GM23338 (cell line): ENCODE measurements at regions not wholly inside any gene's neighbourhood (a gene's known extent, or its start where the extent isn't known, plus 50 kb on each side); places are given as distances from the start of the nearest gene placed in this dataset.

ENCODE experiments used
- ATAC-seq: fragments of 200-7000 bp; cut with Tn5 transposase; 3 replicates; pipeline ENCODE4 v1.9.1; 2020
- DNase-seq: peaks from one replicate; pipeline ENCODE4 v3.0.0-alpha.2; 2015; ENCODE audit warnings: low spot score
- H2AFZ ChIP-seq: fragments of 200-600 bp; sonication (generic); 2 replicates; pipeline ENCODE4 v1.8.0; 2016; ENCODE audit warnings: antibody characterized with exemption, mild to moderate bottlenecking, moderate library complexity
- H3F3A ChIP-seq: fragments of 200-600 bp; sonication (generic); replicated peaks from 2 replicates; pipeline ENCODE4 v1.8.0; 2017; ENCODE audit warnings: antibody characterized with exemption, mixed run types, low read depth
- H3K27ac ChIP-seq: fragments of 200-600 bp; sonication (generic); 2 replicates; pipeline ENCODE4 v1.6.1; 2016; ENCODE audit warnings: low read depth
- H3K27me3 ChIP-seq: fragments of 200-600 bp; sonication (generic); 2 replicates; pipeline ENCODE4 v1.8.0; 2016; ENCODE audit warnings: mild to moderate bottlenecking, mixed run types, moderate library complexity; ENCODE audit not compliant: insufficient read depth
- H3K36me3 ChIP-seq: fragments of 200-600 bp; sonication (generic); 2 replicates; pipeline ENCODE4 v1.8.0; 2016; ENCODE audit warnings: mild to moderate bottlenecking; ENCODE audit not compliant: insufficient read depth
- H3K4me1 ChIP-seq: fragments of 200-600 bp; sonication (generic); 2 replicates; pipeline ENCODE4 v1.8.0; 2016; ENCODE audit warnings: mild to moderate bottlenecking, moderate library complexity; ENCODE audit not compliant: insufficient read depth
- H3K4me2 ChIP-seq: fragments of 200-600 bp; sonication (generic); 2 replicates; pipeline ENCODE4 v1.7.1; 2017; ENCODE audit warnings: mixed run types
- H3K4me3 ChIP-seq: fragments of 200-600 bp; sonication (generic); 2 replicates; pipeline ENCODE4 v1.6.1; 2016; ENCODE audit warnings: mixed run types
- H3K79me2 ChIP-seq: fragments of 200-600 bp; sonication (generic); replicated peaks from 2 replicates; pipeline ENCODE4 v1.8.0; 2017; ENCODE audit warnings: mild to moderate bottlenecking; ENCODE audit not compliant: insufficient read depth
- H3K9me2 ChIP-seq: fragments of 200-600 bp; sonication (generic); 2 replicates; pipeline ENCODE4 v1.8.0; 2017; ENCODE audit not compliant: insufficient read depth
- H4K20me1 ChIP-seq: fragments of 200-600 bp; sonication (generic); replicated peaks from 2 replicates; pipeline ENCODE4 v1.8.0; 2017; ENCODE audit warnings: mild to moderate bottlenecking; ENCODE audit not compliant: insufficient read depth
- H3K27ac Mint-ChIP-seq: 2 replicates; pipeline ENCODE4 v1.8.0; 2020; ENCODE audit warnings: inconsistent platforms, mild to moderate bottlenecking, moderate library complexity, mixed read lengths
- H3K27me3 Mint-ChIP-seq: 3 replicates; pipeline ENCODE4 v1.8.0; 2022; ENCODE audit warnings: low read depth, mild to moderate bottlenecking, moderate library complexity, mixed read lengths, inconsistent platforms; ENCODE audit not compliant: insufficient read depth, poor library complexity
- H3K36me3 Mint-ChIP-seq: 3 replicates; pipeline ENCODE4 v1.8.0; 2021; ENCODE audit warnings: low read depth, mild to moderate bottlenecking, inconsistent platforms, moderate library complexity, mixed read lengths
- H3K4me1 Mint-ChIP-seq: 3 replicates; pipeline ENCODE4 v1.8.0; 2020; ENCODE audit warnings: mild to moderate bottlenecking, inconsistent platforms, mixed read lengths
- H3K4me3 Mint-ChIP-seq: 3 replicates; pipeline ENCODE4 v1.8.0; 2021; ENCODE audit warnings: moderate library complexity, mild to moderate bottlenecking, inconsistent platforms, mixed read lengths
- H3K9me3 Mint-ChIP-seq: 3 replicates; pipeline ENCODE4 v1.8.0; 2020; ENCODE audit warnings: moderate library complexity, mild to moderate bottlenecking, inconsistent platforms, mixed read lengths
- CREB1 ChIP-seq: fragments of 250-450 bp; sonication (Bioruptor Pico); IDR thresholded peaks from 2 replicates; pipeline ENCODE4 v1.5.0; 2020; ENCODE audit warnings: low read depth, mild to moderate bottlenecking, moderate library complexity
- EZH2 ChIP-seq: fragments of 200-600 bp; sonication (generic); IDR thresholded peaks from one replicate; pipeline ENCODE4 v1.8.0; 2017; ENCODE audit warnings: antibody characterized with exemption, mild to moderate bottlenecking, low read depth; ENCODE audit not compliant: unreplicated experiment
- EZH2phosphoT487 ChIP-seq: fragments of 200-600 bp; sonication (generic); IDR thresholded peaks from one replicate; pipeline ENCODE4 v1.8.1; 2018; ENCODE audit warnings: antibody characterized with exemption; ENCODE audit not compliant: unreplicated experiment
- NANOG ChIP-seq: IDR thresholded peaks from 2 replicates; pipeline ENCODE4 v1.6.1; 2016; ENCODE audit warnings: antibody characterized with exemption, borderline replicate concordance
- POLR2AphosphoS5 ChIP-seq: IDR thresholded peaks from 2 replicates; pipeline ENCODE4 v1.6.1; 2016; ENCODE audit warnings: antibody characterized with exemption, low read depth
- STAT1 ChIP-seq: IDR thresholded peaks from one replicate; pipeline ENCODE4 v1.6.1; 2016; ENCODE audit warnings: antibody characterized with exemption; ENCODE audit not compliant: unreplicated experiment
- ZNF114 ChIP-seq: fragments of 250-450 bp; sonication (Bioruptor Pico); IDR thresholded peaks from 2 replicates; pipeline ENCODE4 v1.5.0; 2020; ENCODE audit warnings: mild to moderate bottlenecking, moderate library complexity
- TF ChIP-seq, protein P1 (sequence below): fragments of 250-450 bp; sonication (Bioruptor Pico); IDR thresholded peaks from 2 replicates; pipeline ENCODE4 v1.5.0; 2020; ENCODE audit warnings: mild to moderate bottlenecking, moderate library complexity
- TF ChIP-seq, protein P2 (sequence below), 2 experiments: fragments of 200-600 bp in 1 of 2; sonication (generic) in 1 of 2; conservative IDR thresholded peaks; 2 replicates each; pipeline versions ENCODE4 v1.5.1 to v1.6.1; 2016 to 2017; ENCODE audit warnings: antibody characterized with exemption in 2 of 2, low read depth in 2 of 2, mild to moderate bottlenecking in 2 of 2, moderate library complexity in 1 of 2
- TF ChIP-seq, protein P3 (sequence below): IDR thresholded peaks from one replicate; pipeline ENCODE4 v1.6.1; 2018; ENCODE audit warnings: antibody characterized with exemption; ENCODE audit not compliant: unreplicated experiment

DNA sequence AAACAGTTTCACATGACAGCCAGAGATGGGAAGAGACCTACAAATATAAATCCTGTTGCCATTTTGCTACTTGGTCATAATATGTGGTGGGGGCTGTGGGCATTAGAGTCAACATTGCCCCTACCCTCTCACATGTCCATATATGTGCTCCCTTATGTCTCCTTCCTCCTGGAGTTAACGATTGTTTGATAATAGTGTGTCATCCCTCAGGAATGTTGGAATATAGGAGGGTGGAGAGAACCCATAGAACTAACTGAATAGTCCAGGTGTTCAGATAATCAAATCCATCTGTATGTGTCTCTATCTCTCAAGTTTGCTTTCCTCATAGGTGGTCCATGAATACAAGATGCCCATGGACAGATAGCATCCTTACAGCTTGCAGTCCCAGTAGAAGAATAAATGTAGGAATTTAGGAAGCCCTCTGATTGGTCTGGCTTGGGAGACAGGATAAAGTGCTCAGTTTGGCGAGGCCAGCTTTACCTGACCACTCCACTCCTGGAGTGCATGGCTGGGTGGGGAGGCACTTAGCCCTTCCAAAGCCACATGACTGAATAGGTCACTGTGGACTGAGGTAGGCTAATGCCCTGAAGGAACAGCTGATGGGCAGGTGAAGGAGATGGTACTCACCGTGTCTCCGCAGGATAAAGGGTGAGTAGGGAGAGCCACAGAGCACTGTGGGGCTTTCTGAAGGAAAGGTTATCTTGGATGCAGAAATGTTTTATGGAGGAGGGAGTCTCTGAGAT, 166.9 kb downstream of the CDCA7 start:
- TF ChIP-seq POLR2AphosphoS5 (no peak), CREB1 (no peak), NANOG (no peak)
- no peaks in the 10 kb centered on the region for H3K79me2 ChIP-seq
- no peaks in the 10 kb centered on the region; the same call in 2 of the 3 replicates for H3K9me3 Mint-ChIP-seq
- no peaks in the 10 kb centered on the region for H3K27me3 ChIP-seq
- no peak for DNase-seq
- no peaks in the 10 kb centered on the region for H3K36me3 ChIP-seq
- no peaks in the 10 kb centered on the region for H3F3A ChIP-seq
- no peaks in the 10 kb centered on the region for H3K4me1 Mint-ChIP-seq
- H3K9me2 ChIP-seq, result no peaks in the 10 kb centered on the region; the same call in 1 of the 2 replicates
- H2AFZ ChIP-seq, result no peak overlapping the region
- H3K36me3 Mint-ChIP-seq, result no peaks in the 10 kb centered on the region
- no peak overlapping the region for H3K27ac ChIP-seq
- H3K27me3 Mint-ChIP-seq, result no peaks in the 10 kb centered on the region
- no peak overlapping the region for H3K4me3 ChIP-seq
- H3K4me1 ChIP-seq, result no peaks in the 10 kb centered on the region
- H4K20me1 ChIP-seq, result no peaks in the 10 kb centered on the region
- H3K4me3 Mint-ChIP-seq, result no peak overlapping the region
- no peak overlapping the region for H3K27ac Mint-ChIP-seq
- no peak for ATAC-seq
- no peak overlapping the region for H3K4me2 ChIP-seq

DNA sequence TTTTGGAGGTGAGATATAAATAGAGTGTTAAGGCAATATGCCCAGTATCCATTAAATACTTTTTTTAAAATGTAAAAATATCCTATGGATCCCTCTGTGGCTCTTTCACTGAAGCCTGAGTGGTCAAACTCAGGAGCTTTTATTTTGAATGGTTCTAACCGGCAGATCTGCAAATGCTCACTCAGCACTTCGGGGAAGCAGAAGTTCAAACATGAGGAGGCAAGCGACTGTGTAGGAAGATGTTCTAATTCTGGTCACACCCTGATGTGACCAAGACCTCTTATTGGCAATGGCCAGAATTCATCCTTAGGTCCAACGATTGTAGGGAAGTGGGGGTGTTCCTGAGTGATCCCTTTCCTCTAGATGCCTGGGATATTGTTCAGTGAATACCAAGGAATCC, 168.8 kb downstream of the CDCA7 start:
- Mint-ChIP-seq H3K36me3 (no peaks in the 10 kb centered on the region), H3K4me1 (no peaks in the 10 kb centered on the region), H3K4me3 (no peak overlapping the region), H3K27me3 (no peaks in the 10 kb centered on the region), H3K27ac (no peak overlapping the region), H3K9me3 (no peaks in the 10 kb centered on the region)
- no peak for DNase-seq
- no peaks in the 10 kb centered on the region for H3K27me3 ChIP-seq
- H4K20me1 ChIP-seq, result no peaks in the 10 kb centered on the region
- no peak for ATAC-seq
- H3K9me2 ChIP-seq, result no peaks in the 10 kb centered on the region; the same call in 1 of the 2 replicates
- no peaks in the 10 kb centered on the region for H3K79me2 ChIP-seq
- no peaks in the 10 kb centered on the region for H3K4me1 ChIP-seq
- H3K27ac ChIP-seq, result no peak overlapping the region
- H2AFZ ChIP-seq, result peak overlapping the region; percentile 12; the same call in 1 of the 2 replicates
- no peaks in the 10 kb centered on the region for H3K36me3 ChIP-seq
- no peak overlapping the region for H3K4me3 ChIP-seq
- no peak overlapping the region for H3K4me2 ChIP-seq
- H3F3A ChIP-seq, result no peaks in the 10 kb centered on the region
- TF ChIP-seq CREB1, result no peak
- TF ChIP-seq, protein P1, sequence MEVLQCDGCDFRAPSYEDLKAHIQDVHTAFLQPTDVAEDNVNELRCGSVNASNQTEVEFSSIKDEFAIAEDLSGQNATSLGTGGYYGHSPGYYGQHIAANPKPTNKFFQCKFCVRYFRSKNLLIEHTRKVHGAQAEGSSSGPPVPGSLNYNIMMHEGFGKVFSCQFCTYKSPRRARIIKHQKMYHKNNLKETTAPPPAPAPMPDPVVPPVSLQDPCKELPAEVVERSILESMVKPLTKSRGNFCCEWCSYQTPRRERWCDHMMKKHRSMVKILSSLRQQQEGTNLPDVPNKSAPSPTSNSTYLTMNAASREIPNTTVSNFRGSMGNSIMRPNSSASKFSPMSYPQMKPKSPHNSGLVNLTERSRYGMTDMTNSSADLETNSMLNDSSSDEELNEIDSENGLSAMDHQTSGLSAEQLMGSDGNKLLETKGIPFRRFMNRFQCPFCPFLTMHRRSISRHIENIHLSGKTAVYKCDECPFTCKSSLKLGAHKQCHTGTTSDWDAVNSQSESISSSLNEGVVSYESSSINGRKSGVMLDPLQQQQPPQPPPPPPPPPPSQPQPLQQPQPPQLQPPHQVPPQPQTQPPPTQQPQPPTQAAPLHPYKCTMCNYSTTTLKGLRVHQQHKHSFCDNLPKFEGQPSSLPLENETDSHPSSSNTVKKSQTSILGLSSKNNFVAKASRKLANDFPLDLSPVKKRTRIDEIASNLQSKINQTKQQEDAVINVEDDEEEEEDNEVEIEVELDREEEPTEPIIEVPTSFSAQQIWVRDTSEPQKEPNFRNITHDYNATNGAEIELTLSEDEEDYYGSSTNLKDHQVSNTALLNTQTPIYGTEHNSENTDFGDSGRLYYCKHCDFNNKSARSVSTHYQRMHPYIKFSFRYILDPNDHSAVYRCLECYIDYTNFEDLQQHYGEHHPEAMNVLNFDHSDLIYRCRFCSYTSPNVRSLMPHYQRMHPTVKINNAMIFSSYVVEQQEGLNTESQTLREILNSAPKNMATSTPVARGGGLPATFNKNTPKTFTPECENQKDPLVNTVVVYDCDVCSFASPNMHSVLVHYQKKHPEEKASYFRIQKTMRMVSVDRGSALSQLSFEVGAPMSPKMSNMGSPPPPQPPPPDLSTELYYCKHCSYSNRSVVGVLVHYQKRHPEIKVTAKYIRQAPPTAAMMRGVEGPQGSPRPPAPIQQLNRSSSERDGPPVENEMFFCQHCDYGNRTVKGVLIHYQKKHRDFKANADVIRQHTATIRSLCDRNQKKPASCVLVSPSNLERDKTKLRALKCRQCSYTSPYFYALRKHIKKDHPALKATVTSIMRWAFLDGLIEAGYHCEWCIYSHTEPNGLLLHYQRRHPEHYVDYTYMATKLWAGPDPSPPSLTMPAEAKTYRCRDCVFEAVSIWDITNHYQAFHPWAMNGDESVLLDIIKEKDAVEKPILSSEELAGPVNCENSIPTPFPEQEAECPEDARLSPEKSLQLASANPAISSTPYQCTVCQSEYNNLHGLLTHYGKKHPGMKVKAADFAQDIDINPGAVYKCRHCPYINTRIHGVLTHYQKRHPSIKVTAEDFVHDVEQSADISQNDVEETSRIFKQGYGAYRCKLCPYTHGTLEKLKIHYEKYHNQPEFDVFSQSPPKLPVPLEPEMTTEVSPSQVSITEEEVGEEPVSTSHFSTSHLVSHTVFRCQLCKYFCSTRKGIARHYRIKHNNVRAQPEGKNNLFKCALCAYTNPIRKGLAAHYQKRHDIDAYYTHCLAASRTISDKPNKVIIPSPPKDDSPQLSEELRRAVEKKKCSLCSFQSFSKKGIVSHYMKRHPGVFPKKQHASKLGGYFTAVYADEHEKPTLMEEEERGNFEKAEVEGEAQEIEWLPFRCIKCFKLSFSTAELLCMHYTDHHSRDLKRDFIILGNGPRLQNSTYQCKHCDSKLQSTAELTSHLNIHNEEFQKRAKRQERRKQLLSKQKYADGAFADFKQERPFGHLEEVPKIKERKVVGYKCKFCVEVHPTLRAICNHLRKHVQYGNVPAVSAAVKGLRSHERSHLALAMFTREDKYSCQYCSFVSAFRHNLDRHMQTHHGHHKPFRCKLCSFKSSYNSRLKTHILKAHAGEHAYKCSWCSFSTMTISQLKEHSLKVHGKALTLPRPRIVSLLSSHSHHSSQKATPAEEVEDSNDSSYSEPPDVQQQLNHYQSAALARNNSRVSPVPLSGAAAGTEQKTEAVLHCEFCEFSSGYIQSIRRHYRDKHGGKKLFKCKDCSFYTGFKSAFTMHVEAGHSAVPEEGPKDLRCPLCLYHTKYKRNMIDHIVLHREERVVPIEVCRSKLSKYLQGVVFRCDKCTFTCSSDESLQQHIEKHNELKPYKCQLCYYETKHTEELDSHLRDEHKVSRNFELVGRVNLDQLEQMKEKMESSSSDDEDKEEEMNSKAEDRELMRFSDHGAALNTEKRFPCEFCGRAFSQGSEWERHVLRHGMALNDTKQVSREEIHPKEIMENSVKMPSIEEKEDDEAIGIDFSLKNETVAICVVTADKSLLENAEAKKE, result no peak
- TF ChIP-seq STAT1, result no peak
- no peak for TF ChIP-seq ZNF114 (CRISPR knock-in tag)
- TF ChIP-seq POLR2AphosphoS5, result no peak
- TF ChIP-seq, protein P2, sequence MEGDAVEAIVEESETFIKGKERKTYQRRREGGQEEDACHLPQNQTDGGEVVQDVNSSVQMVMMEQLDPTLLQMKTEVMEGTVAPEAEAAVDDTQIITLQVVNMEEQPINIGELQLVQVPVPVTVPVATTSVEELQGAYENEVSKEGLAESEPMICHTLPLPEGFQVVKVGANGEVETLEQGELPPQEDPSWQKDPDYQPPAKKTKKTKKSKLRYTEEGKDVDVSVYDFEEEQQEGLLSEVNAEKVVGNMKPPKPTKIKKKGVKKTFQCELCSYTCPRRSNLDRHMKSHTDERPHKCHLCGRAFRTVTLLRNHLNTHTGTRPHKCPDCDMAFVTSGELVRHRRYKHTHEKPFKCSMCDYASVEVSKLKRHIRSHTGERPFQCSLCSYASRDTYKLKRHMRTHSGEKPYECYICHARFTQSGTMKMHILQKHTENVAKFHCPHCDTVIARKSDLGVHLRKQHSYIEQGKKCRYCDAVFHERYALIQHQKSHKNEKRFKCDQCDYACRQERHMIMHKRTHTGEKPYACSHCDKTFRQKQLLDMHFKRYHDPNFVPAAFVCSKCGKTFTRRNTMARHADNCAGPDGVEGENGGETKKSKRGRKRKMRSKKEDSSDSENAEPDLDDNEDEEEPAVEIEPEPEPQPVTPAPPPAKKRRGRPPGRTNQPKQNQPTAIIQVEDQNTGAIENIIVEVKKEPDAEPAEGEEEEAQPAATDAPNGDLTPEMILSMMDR (conservative IDR thresholded peaks at IDR 0.05; ENCODE audit: low read depth in 2 of 2), result no peak
- no peak for TF ChIP-seq EZH2
- TF ChIP-seq, protein P3, sequence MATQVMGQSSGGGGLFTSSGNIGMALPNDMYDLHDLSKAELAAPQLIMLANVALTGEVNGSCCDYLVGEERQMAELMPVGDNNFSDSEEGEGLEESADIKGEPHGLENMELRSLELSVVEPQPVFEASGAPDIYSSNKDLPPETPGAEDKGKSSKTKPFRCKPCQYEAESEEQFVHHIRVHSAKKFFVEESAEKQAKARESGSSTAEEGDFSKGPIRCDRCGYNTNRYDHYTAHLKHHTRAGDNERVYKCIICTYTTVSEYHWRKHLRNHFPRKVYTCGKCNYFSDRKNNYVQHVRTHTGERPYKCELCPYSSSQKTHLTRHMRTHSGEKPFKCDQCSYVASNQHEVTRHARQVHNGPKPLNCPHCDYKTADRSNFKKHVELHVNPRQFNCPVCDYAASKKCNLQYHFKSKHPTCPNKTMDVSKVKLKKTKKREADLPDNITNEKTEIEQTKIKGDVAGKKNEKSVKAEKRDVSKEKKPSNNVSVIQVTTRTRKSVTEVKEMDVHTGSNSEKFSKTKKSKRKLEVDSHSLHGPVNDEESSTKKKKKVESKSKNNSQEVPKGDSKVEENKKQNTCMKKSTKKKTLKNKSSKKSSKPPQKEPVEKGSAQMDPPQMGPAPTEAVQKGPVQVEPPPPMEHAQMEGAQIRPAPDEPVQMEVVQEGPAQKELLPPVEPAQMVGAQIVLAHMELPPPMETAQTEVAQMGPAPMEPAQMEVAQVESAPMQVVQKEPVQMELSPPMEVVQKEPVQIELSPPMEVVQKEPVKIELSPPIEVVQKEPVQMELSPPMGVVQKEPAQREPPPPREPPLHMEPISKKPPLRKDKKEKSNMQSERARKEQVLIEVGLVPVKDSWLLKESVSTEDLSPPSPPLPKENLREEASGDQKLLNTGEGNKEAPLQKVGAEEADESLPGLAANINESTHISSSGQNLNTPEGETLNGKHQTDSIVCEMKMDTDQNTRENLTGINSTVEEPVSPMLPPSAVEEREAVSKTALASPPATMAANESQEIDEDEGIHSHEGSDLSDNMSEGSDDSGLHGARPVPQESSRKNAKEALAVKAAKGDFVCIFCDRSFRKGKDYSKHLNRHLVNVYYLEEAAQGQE, result no peak
- no peak for TF ChIP-seq EZH2phosphoT487
